ENCODE measurements at regions not wholly inside any gene's neighbourhood (a gene's known extent, or its start where the extent isn't known, plus 50 kb on each side); places are given as distances from the start of the nearest gene placed in this dataset.
"Not testable (repeated sequence)": the region's sequence is repeated elsewhere in the genome, so short reads cannot be mapped to it uniquely, and the experiment has no call there.

GRCh38 chr3:153785901-153786300, 335.3 kb upstream of the ARHGEF26 start:
- H3K4me3 ChIP-seq (ENCODE audit: low read depth, low read length), result no peak overlapping the region
- H4K91ac ChIP-seq (ENCODE audit: low read depth, low read length), result no peak overlapping the region
- no peak overlapping the region for H2AFZ ChIP-seq (ENCODE audit: insufficient read depth, low read length, poor library complexity)
- H3K4me2 ChIP-seq (ENCODE audit: low read length), result no peak overlapping the region
- DNase-seq, result no peak
- H3K23ac ChIP-seq (ENCODE audit: low read length), result no peak overlapping the region
- H2BK5ac ChIP-seq (ENCODE audit: low read depth, low read length, poor library complexity), result no peak overlapping the region
- H3K79me2 ChIP-seq (ENCODE audit: control insufficient read depth, insufficient read depth, low read length, poor library complexity), result no peaks in the 10 kb centered on the region
- H3K9ac ChIP-seq (ENCODE audit: low read length), result no peak overlapping the region
- H3K36me3 ChIP-seq (ENCODE audit: control insufficient read depth in 1 of 2, insufficient read depth in 2 of 2, low read length in 2 of 2), result no peaks in the 10 kb centered on the region
- no peak overlapping the region for H3K4ac ChIP-seq (ENCODE audit: low read depth, low read length)
- no peak overlapping the region for H3K27ac ChIP-seq (ENCODE audit: low read depth, low read length)
- WGBS (ENCODE audit: extremely low coverage, insufficient coverage, insufficient read length), result no CpG with 5 or more reads among the region's 3 CpGs
- H3K18ac ChIP-seq (ENCODE audit: low read length), result no peak overlapping the region
- H3K9me3 ChIP-seq (ENCODE audit: insufficient read depth, low read depth, low read length), result no peaks in the 10 kb centered on the region
- H2BK12ac ChIP-seq (ENCODE audit: low read length), result no peak overlapping the region
- no peaks in the 10 kb centered on the region for H3K27me3 ChIP-seq (ENCODE audit: insufficient read depth, low read length)
- H4K12ac ChIP-seq (ENCODE audit: low read depth, low read length), result no peak overlapping the region
- H3K79me1 ChIP-seq (ENCODE audit: low read length), result no peaks in the 10 kb centered on the region
- H2BK120ac ChIP-seq (ENCODE audit: insufficient read depth, low read length, poor library complexity), result peak overlapping the region; percentile 51
- H2AK5ac ChIP-seq (ENCODE audit: low read length), result no peak overlapping the region
- H3K14ac ChIP-seq (ENCODE audit: low read length), result no peak overlapping the region
- H4K8ac ChIP-seq (ENCODE audit: low read depth, low read length), result no peak overlapping the region
- peaks cover 4 to 9% of the 10 kb centered on the region in 2 experiments for H3K4me1 ChIP-seq (ENCODE audit: control insufficient read depth in 1 of 2, insufficient read depth in 2 of 2, low read length in 2 of 2)

DNA sequence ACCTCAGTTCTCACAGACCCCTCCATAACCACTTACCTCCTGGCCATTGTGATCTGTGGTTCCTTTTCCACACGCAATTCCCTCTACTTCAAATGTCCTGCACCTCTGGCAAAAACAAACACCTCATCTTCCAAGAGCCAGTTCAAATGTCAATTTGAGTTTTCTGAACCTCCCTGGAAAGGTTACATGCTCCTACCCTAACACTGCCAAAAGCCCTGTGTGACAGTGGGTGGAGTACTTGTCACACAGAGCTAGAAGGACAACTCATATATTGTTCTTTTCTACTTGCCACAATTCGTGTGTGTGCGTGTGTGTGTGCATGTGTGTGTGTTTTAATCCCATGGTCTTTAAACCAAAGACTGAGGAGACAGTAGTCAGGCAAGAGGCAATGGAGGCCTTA, 331.8 kb upstream of the ARHGEF26 start:
- Histone ChIP-seq H2BK12ac (ENCODE audit: low read length) (no peak overlapping the region), H3K4me2 (ENCODE audit: low read length) (no peak overlapping the region), H3K79me2 (ENCODE audit: control insufficient read depth, insufficient read depth, low read length, poor library complexity) (no peaks in the 10 kb centered on the region), H3K9me3 (ENCODE audit: insufficient read depth, low read depth, low read length) (no peaks in the 10 kb centered on the region), H2BK5ac (ENCODE audit: low read depth, low read length, poor library complexity) (no peak overlapping the region), H3K9ac (ENCODE audit: low read length) (no peak overlapping the region), H3K27ac (ENCODE audit: low read depth, low read length) (no peak overlapping the region), H4K12ac (ENCODE audit: low read depth, low read length) (no peak overlapping the region), H2AK5ac (ENCODE audit: low read length) (no peak overlapping the region), H3K23ac (ENCODE audit: low read length) (peak overlapping the region; percentile 47), H3K36me3 (ENCODE audit: control insufficient read depth in 1 of 2, insufficient read depth in 2 of 2, low read length in 2 of 2) (no peaks in the 10 kb centered on the region), H2AFZ (ENCODE audit: insufficient read depth, low read length, poor library complexity) (no peak overlapping the region), H4K91ac (ENCODE audit: low read depth, low read length) (no peak overlapping the region), H3K14ac (ENCODE audit: low read length) (no peak overlapping the region), H3K18ac (ENCODE audit: low read length) (no peak overlapping the region), H4K8ac (ENCODE audit: low read depth, low read length) (no peak overlapping the region), H3K4me1 (ENCODE audit: control insufficient read depth in 1 of 2, insufficient read depth in 2 of 2, low read length in 2 of 2) (peaks cover 2 to 6% of the 10 kb centered on the region in 2 experiments), H3K27me3 (ENCODE audit: insufficient read depth, low read length) (no peaks in the 10 kb centered on the region), H3K4me3 (ENCODE audit: low read depth, low read length) (no peak overlapping the region), H3K79me1 (ENCODE audit: low read length) (no peaks in the 10 kb centered on the region), H2BK120ac (ENCODE audit: insufficient read depth, low read length, poor library complexity) (no peak overlapping the region), H3K4ac (ENCODE audit: low read depth, low read length) (no peak overlapping the region)
- no CpG with 5 or more reads among the region's 3 CpGs for WGBS (ENCODE audit: extremely low coverage, insufficient coverage, insufficient read length)
- DNase-seq, result no peak

DNA sequence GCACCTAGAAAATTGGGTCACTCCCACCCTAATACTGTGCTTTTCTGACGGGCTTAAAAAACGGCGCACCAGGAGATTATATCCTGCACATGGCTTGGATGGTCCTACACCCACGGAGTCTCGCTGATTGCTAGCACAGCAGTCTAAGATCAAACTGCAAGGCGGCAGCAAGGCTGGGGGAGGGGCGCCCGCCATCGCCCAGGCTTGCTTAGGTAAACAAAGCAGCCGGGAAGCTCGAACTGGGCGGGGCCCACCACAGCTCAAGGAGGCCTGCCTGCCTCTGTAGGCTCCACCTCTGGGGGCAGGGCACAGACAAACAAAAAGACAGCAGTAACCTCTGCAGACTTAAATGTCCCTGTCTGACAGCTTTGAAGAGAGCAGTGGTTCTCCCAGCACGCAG, 324.1 kb upstream of the ARHGEF26 start:
- H3K27me3 ChIP-seq (ENCODE audit: insufficient read depth, low read length); H2AFZ ChIP-seq (ENCODE audit: insufficient read depth, low read length, poor library complexity); H3K4ac ChIP-seq (ENCODE audit: low read depth, low read length); H3K18ac ChIP-seq (ENCODE audit: low read length); H3K36me3 ChIP-seq (ENCODE audit: control insufficient read depth in 1 of 2, insufficient read depth in 2 of 2, low read length in 2 of 2); H3K14ac ChIP-seq (ENCODE audit: low read length); H3K4me1 ChIP-seq (ENCODE audit: control insufficient read depth in 1 of 2, insufficient read depth in 2 of 2, low read length in 2 of 2); H3K9me3 ChIP-seq (ENCODE audit: insufficient read depth, low read depth, low read length); H3K23ac ChIP-seq (ENCODE audit: low read length); DNase-seq; H2BK120ac ChIP-seq (ENCODE audit: insufficient read depth, low read length, poor library complexity); H4K8ac ChIP-seq (ENCODE audit: low read depth, low read length); H4K12ac ChIP-seq (ENCODE audit: low read depth, low read length); H2AK5ac ChIP-seq (ENCODE audit: low read length); H3K79me1 ChIP-seq (ENCODE audit: low read length); H3K27ac ChIP-seq (ENCODE audit: low read depth, low read length); H3K4me3 ChIP-seq (ENCODE audit: low read depth, low read length); H4K91ac ChIP-seq (ENCODE audit: low read depth, low read length); H2BK5ac ChIP-seq (ENCODE audit: low read depth, low read length, poor library complexity); H3K4me2 ChIP-seq (ENCODE audit: low read length); H3K9ac ChIP-seq (ENCODE audit: low read length); H3K79me2 ChIP-seq (ENCODE audit: control insufficient read depth, insufficient read depth, low read length, poor library complexity); H2BK12ac ChIP-seq (ENCODE audit: low read length): not testable (repeated sequence)
- WGBS (ENCODE audit: extremely low coverage, insufficient coverage, insufficient read length), result no CpG with 5 or more reads among the region's 13 CpGs

DNA sequence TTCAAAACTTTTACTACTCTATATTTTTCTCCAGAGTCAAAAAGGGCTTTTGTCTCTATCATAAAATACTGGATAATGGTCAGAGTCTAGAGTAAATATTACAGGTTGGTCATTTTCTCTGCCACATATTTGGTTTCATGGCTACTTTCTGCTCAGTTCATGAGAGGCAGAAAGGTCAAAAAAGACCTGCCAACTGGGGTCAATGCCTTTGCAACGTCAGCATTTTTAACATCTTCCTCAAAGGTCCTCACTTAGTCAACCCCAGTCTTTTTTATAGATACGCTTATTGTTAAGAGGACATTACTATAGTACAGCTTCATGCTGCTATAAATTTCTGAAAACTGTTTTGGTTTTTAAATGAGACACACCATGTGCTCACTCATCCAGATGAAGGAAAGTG, 312.1 kb upstream of the ARHGEF26 start:
- Histone ChIP-seq H3K4me3 (ENCODE audit: low read depth, low read length) (no peak overlapping the region), H3K4ac (ENCODE audit: low read depth, low read length) (no peak overlapping the region), H3K9ac (ENCODE audit: low read length) (no peak overlapping the region), H3K36me3 (ENCODE audit: control insufficient read depth in 1 of 2, insufficient read depth in 2 of 2, low read length in 2 of 2) (no peaks in the 10 kb centered on the region), H3K27me3 (ENCODE audit: insufficient read depth, low read length) (no peaks in the 10 kb centered on the region), H4K12ac (ENCODE audit: low read depth, low read length) (no peak overlapping the region), H4K8ac (ENCODE audit: low read depth, low read length) (no peak overlapping the region), H3K79me1 (ENCODE audit: low read length) (no peaks in the 10 kb centered on the region), H2BK12ac (ENCODE audit: low read length) (no peak overlapping the region), H2BK120ac (ENCODE audit: insufficient read depth, low read length, poor library complexity) (no peak overlapping the region), H3K9me3 (ENCODE audit: insufficient read depth, low read depth, low read length) (no peaks in the 10 kb centered on the region), H2BK5ac (ENCODE audit: low read depth, low read length, poor library complexity) (no peak overlapping the region), H2AK5ac (ENCODE audit: low read length) (no peak overlapping the region), H4K91ac (ENCODE audit: low read depth, low read length) (no peak overlapping the region), H3K27ac (ENCODE audit: low read depth, low read length) (no peak overlapping the region), H2AFZ (ENCODE audit: insufficient read depth, low read length, poor library complexity) (no peak overlapping the region), H3K18ac (ENCODE audit: low read length) (no peak overlapping the region), H3K4me2 (ENCODE audit: low read length) (no peak overlapping the region), H3K79me2 (ENCODE audit: control insufficient read depth, insufficient read depth, low read length, poor library complexity) (no peaks in the 10 kb centered on the region), H3K23ac (ENCODE audit: low read length) (no peak overlapping the region), H3K14ac (ENCODE audit: low read length) (no peak overlapping the region), H3K4me1 (ENCODE audit: control insufficient read depth in 1 of 2, insufficient read depth in 2 of 2, low read length in 2 of 2) (no peaks in the 10 kb centered on the region)
- WGBS (ENCODE audit: extremely low coverage, insufficient coverage, insufficient read length), result no CpG with 5 or more reads among the region's 2 CpGs
- DNase-seq, result no peak

All from trophoblast cell (in vitro differentiated cells and primary cell).